Posterior cingulate gyrus (tissue), 11 donors: ENCODE measurements at regions not wholly inside any gene's neighbourhood (a gene's known extent, or its start where the extent isn't known, plus 50 kb on each side); places are given as distances from the start of the nearest gene placed in this dataset.
"Not testable (repeated sequence)": the region's sequence is repeated elsewhere in the genome, so short reads cannot be mapped to it uniquely, and the experiment has no call there.

Experiments used
- DNase-seq, 10 donors: peaks; one replicate each; pipeline versions ENCODE4 v3.0.0 to v3.0.0-alpha.2; 2020 to 2021; ENCODE audit warnings: mixed read lengths in 3 of 10
- intact Hi-C: fragments of 100-400 bp; cut with DNase I; formaldehyde crosslinking; loops from one replicate; pipeline ENCODE4 v1.15.1; 2023

GRCh38 chr6:884570-884969, 191.6 kb upstream of the EXOC2 start:
- intact Hi-C loops, result no loop called here
- DNase-seq, result no peak

DNA sequence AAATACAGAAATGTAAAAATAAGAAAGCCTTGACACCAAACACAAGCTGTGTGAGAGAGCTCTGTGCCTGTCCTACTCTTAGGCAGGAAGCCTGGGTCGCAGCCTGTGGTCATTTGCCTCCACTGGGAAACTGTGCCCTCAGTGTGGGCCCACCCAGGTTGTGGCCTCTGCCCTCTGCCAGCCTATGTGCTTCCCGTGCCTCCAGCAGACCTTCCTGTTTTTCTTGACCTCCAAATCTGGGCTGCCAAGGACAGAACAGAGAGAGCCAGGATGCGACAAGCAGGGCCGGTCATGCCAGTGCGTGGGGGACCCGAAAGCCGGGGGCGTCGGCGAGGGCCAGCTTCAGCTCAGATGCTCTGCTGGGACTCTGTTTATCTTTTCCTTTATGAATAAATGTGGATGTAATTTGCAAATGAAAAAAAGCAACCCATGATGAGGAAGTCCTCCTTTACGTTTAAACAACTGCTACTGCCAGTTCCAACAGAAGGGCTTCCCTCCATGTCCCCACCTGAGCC, 189.2 kb upstream of the EXOC2 start:
- no peak for DNase-seq
- intact Hi-C loops, result no loop called here

DNA sequence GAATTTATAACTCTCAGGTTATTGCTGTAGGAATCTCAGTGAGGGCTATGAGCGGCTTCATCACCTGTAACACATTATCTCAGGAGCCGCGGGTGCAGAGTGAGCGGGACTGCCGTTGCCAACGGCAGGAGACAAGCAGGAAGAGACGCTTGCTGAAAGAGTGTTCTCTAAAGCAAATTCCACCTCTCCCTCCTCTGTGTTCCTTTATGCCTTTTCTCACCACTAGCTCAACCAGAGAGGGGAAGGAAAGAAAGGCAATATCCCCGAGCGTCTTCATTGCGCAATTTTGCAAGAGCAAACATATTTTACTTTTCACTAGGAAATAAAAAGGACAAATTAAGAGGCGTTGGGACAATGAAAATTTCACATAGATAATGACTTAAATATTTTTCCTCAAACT, 185.2 kb upstream of the EXOC2 start:
- intact Hi-C loops, result no loop called here

DNA sequence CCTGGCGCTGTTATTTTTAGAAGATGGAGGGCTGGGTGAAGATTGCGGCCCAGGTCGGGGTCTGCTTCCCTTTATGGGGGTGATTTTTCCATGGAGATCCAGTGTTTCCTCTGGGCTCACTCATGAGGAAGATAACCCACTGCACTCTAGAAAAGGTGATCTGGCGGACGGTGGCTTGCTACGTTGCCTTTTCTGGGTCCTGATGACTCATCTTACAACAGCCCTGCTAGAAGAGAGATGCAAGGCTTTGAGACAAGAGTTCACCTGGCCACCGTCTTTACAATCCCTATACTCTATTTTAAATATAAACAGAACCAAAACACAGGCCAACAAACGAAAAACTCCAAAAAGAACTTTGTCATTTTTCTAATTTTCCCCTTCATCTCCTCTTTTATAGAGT, 182.1 kb upstream of the EXOC2 start:
- intact Hi-C loops, result no loop called here
- no peak for DNase-seq

More for the DNA sequence above, 185.2 kb upstream of the EXOC2 start:
- no peak for DNase-seq

GRCh38 chr6:872570-873125, 179.7 kb upstream of the EXOC2 start:
- DNase-seq, result no peak
- intact Hi-C loops, result no loop called here

- intact Hi-C loops, result no loop called here
- no peak for DNase-seq
Measured at GRCh38 chr6:871503-871902, 178.6 kb upstream of the EXOC2 start.

- intact Hi-C loops, result no loop called here
- no peak for DNase-seq
Measured at GRCh38 chr6:870096-870495, 177.2 kb upstream of the EXOC2 start.

DNA sequence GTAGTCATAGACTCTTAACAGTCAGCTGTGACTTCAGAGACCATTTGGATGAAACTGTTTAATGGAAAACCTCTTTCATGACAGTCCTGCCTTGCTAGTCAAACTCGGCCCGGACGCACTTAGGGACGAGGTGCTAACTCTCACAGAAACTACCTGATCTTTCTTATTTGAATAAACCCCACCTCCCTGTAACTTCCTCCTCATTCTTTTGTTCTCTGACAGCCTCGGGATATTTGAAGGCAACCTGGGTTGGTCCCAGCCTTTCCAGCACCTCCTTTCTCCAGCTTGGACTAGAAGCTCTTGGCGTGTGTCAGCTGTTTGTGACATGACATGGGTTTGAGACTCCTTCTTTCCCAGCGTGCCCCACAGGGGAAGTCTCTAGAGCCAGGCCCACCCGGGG, 175.3 kb upstream of the EXOC2 start:
- intact Hi-C loops, result no loop called here

GRCh38 chr6:867378-867777, 174.4 kb upstream of the EXOC2 start:
- intact Hi-C loops, result no loop called here
- DNase-seq, result no peak

More for the DNA sequence above, 175.3 kb upstream of the EXOC2 start:
- DNase-seq, result no peak

GRCh38 chr6:866316-866715, 173.4 kb upstream of the EXOC2 start:
- DNase-seq, result no peak
- intact Hi-C loops, result no loop called here

DNA sequence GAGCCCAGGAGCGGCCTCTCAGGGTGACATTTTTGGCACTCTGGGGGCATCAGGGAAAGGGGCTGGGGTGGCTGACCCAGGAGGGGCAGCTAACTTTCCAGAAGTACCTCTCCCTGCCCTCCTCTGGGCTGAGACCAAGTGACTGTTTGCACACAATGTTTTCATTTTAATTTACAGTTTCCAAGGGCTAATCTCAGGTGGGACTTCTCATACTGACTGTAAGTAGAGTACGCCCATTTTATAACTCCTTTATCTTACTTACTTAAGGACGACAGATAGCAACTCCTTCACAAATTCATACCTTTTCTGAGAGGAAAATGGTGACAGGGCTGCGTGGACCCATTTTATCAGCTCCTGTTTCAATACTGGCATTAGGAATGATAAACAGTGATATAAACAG, 172.9 kb upstream of the EXOC2 start:
- no peak for DNase-seq
- intact Hi-C loops, result no loop called here

DNA sequence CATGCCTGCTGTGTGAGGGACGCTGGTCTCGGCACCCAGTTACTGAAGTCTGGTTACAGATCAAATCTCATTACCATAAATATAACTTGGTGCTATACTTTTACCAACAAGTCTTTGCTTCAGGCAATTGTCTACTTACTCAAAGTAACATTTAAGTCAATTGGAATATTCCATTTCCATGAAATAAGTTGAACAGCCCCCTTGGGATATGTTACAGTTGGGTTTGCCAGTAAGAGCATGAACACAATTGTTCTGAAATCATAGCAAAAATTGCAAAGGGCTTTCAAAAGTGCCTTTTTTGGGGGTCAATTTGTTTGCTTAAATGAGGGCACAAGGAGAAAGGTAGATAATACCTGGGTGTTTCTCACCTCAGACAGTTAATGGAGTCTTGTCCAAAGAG, 170.9 kb upstream of the EXOC2 start:
- no peak for DNase-seq

DNA sequence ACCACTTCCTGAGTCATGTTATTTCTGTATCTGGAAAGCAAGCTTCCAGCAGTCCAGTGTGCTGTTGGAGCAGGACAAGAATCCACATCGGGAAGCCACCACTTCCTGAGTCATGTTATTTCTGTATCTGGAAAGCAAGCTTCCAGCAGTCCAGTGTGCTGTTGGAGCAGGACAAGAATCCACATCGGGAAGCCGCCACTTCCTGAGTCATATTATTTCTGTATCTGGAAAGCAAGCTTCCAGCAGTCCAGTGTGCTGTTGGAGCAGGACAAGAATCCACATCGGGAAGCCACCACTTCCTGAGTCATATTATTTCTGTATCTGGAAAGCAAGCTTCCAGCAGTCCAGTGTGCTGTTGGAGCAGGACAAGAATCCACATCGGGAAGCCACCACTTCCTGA, 170.2 kb upstream of the EXOC2 start:
- DNase-seq, intact Hi-C loops: not testable (repeated sequence)

More for the DNA sequence above, 170.9 kb upstream of the EXOC2 start:
- intact Hi-C loops, result no loop called here

GRCh38 chr6:859936-860335, 167.0 kb upstream of the EXOC2 start:
- no peak for DNase-seq
- intact Hi-C loops, result no loop called here

DNA sequence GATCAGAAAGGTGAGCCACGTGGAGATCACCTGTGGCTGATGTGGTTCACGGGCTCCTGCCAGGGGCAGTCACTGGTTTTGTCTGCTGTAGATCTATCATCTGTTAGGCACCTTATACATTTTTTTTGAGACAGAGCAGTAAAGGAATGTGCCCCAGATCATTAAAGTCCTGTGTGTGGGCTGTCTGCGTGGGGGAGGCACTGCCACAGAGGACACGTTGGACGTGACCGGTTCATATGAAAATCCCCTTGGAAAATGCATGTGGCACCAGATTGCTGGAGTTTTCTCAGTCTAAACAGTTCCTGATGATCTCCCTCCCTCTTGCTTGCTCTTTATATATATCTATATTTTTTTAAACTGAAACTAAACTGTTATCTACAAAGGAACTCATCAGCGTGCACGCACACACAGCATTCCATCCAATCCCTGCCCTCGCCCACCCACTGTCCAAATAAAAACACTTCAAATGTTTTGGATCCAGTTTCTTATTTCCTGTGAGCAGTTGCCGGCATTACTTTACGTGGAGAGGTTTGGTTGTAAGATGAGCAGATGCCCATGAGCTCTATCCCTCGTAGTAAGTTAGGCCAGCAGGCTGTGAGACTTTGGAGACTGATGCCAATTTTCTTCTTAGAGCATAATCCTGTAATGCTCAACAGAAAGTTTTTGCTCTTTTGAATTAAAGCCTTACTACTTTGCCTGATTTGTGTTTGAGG, 161.6 kb upstream of the EXOC2 start:
- DNase-seq, result no peak
- intact Hi-C loops, result no loop called here

GRCh38 chr6:852216-852615, 159.3 kb upstream of the EXOC2 start:
- DNase-seq, intact Hi-C loops: not testable (repeated sequence)

GRCh38 chr6:849075-849506, 156.2 kb upstream of the EXOC2 start:
- intact Hi-C loops, result no loop called here
- no peak for DNase-seq

DNA sequence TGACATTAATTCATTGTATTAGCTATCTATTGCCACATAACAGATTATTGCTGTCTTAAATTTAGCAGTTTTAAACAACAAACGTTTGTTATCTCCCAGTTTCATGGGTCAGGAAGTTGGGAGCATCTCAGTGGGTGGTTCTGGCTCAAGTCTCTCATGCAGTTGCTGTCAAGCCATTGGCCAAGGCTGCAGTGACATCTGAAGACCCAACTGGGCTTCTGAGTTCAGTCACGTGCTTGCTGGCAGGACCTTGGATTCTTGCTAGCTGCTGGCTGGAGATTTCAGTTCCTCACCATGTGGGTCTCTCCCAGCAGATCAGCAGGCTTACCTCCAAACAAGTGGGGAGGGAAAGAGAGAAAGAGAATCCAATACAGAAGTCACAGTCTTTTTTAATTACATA, 152.6 kb upstream of the EXOC2 start:
- no peak for DNase-seq
- intact Hi-C loops, result no loop called here

DNA sequence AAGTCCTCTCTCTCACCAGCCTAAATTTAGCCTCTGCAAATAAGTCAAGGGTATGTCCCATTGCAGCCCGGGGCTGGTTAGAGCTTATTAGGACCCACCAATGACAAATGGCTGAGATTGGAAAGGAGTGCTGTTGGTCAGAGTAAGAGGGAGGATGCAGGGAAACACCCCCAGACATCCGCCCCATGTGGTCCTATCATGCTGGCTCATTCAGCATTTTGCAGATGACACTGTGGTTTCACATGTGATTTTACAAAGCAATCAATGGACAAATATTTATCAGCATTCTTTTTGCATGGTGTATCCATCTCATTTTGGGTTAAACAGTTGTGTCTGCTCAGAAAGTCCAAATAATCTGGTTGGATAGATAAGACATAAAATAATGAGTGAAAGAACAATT, 152.2 kb upstream of the EXOC2 start:
- intact Hi-C loops, result no loop called here
- DNase-seq, result no peak

DNA sequence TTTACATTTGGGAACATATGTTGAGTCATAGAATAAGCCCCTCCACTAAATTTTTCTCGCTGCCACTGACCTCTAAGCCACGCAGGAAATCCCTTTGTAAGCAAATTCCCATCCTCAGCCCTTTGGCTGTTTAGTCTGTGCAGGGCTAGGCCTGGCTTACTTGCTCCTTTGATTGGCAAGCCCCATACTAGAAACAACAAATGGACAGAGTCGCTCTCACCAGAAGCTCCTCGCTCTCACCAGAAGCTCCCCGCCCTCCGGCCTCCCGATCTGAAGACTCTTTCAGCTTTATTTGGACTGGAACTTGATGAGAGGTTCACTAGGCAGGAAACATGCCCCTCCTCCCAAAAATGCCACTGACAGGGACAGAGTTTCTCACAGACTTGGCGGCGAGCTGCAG, 149.2 kb upstream of the EXOC2 start:
- no peak for DNase-seq
- intact Hi-C loops, result no loop called here

GRCh38 chr6:841569-841968, 148.6 kb upstream of the EXOC2 start:
- intact Hi-C loops, result no loop called here

DNA sequence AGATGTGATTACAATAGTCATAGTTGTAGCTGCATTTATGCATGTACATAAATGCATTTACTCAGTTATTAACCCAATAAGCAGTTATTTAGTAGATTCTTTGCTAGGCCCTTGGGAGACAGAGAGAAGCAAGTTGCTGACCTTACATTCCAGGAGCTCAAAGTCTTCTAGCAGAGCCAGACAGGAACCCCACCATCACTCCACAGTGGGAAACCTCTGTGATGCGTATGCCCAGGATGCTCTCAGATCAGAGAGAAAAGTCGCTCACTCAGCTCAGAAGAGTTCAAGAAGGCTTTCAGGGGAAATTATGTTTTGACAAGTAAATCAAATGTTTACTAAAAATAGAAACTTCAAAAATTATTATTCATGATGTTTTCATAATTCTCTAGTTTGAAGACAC, 146.3 kb upstream of the EXOC2 start:
- intact Hi-C loops, result no loop called here
- DNase-seq, result no peak

More at GRCh38 chr6:841569-841968, 148.6 kb upstream of the EXOC2 start:
- no peak for DNase-seq
